ENCODE measurements at regions not wholly inside any gene's neighbourhood (a gene's known extent, or its start where the extent isn't known, plus 50 kb on each side); places are given as distances from the start of the nearest gene placed in this dataset.
"Not testable (repeated sequence)": the region's sequence is repeated elsewhere in the genome, so short reads cannot be mapped to it uniquely, and the experiment has no call there.

DNA sequence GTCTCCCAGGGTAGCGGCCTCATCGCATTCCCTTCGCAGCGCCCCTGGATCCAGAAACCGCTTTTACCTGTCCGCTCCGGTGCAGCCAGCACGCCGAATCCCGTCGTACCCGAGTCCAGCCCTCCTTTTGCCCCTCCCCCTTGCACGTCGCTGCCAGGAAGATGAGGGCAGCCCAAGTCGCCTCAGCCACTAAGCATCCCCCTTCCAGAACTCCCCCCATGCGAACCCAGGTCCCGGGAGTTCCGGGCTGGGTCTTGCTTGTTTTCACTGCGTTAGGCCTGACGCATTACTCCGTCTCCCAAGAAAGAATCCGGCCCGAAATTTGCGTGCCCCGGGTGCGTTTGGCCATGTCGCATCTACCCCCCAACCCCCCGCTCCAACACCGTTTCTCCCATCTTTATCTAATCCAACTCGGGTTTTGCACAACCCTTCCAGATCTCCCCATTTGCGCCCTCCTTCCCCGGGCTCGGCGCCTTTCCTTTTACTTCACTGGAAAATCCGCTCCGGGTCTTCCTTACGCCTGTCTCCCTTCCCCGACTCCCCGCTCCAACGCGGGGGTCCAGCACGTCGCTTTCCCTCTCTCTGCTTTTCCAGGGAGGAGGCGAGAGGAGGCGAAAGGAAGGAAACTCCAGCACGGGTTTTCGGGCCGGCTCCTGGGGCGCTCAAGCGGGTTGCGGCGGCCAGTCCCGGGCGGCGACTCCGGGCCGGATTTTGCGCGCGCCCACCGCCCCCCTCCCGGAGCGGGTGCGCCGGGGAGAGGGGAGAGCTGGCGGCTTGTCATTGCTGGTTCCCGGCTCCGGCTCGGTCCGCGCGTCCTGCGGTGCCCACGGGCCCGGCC, 116.0 kb downstream of the CRLF3 start (continued):
- TF ChIP-seq, protein P1, sequence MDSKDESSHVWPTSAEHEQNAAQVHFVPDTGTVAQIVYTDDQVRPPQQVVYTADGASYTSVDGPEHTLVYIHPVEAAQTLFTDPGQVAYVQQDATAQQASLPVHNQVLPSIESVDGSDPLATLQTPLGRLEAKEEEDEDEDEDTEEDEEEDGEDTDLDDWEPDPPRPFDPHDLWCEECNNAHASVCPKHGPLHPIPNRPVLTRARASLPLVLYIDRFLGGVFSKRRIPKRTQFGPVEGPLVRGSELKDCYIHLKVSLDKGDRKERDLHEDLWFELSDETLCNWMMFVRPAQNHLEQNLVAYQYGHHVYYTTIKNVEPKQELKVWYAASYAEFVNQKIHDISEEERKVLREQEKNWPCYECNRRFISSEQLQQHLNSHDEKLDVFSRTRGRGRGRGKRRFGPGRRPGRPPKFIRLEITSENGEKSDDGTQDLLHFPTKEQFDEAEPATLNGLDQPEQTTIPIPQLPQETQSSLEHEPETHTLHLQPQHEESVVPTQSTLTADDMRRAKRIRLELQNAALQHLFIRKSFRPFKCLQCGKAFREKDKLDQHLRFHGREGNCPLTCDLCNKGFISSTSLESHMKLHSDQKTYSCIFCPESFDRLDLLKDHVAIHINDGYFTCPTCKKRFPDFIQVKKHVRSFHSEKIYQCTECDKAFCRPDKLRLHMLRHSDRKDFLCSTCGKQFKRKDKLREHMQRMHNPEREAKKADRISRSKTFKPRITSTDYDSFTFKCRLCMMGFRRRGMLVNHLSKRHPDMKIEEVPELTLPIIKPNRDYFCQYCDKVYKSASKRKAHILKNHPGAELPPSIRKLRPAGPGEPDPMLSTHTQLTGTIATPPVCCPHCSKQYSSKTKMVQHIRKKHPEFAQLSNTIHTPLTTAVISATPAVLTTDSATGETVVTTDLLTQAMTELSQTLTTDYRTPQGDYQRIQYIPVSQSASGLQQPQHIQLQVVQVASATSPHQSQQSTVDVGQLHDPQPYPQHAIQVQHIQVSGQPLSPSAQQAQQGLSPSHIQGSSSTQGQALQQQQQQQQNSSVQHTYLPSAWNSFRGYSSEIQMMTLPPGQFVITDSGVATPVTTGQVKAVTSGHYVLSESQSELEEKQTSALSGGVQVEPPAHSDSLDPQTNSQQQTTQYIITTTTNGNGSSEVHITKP (IDR thresholded peaks at IDR 0.05; ENCODE audit: partially characterized antibody), result peak; percentile 77
- TF ChIP-seq DMBX1 (CRISPR knock-in tag; IDR thresholded peaks at IDR 0.05; ENCODE audit: borderline replicate concordance), result 0 out of 2 replicates have a peak, but pooled peaks have one; percentile 15
- TF ChIP-seq RBFOX2 (IDR thresholded peaks at IDR 0.05; ENCODE audit: low read depth, low read length), result peak; percentile 72
- peak; percentile 46 for TF ChIP-seq CREM (IDR thresholded peaks at IDR 0.05; ENCODE audit: low read depth)
- peak; percentile 91 to 96 for TF ChIP-seq MAZ (CRISPR knock-in tag; conservative IDR thresholded peaks at IDR 0.05 in 1 of 2, IDR thresholded peaks at IDR 0.05 in 1 of 2)
- TF ChIP-seq, protein P2, sequence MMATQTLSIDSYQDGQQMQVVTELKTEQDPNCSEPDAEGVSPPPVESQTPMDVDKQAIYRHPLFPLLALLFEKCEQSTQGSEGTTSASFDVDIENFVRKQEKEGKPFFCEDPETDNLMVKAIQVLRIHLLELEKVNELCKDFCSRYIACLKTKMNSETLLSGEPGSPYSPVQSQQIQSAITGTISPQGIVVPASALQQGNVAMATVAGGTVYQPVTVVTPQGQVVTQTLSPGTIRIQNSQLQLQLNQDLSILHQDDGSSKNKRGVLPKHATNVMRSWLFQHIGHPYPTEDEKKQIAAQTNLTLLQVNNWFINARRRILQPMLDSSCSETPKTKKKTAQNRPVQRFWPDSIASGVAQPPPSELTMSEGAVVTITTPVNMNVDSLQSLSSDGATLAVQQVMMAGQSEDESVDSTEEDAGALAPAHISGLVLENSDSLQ (IDR thresholded peaks at IDR 0.05), result peak; percentile 24; the same call in 1 of the 2 replicates
- TF ChIP-seq, protein P3, sequence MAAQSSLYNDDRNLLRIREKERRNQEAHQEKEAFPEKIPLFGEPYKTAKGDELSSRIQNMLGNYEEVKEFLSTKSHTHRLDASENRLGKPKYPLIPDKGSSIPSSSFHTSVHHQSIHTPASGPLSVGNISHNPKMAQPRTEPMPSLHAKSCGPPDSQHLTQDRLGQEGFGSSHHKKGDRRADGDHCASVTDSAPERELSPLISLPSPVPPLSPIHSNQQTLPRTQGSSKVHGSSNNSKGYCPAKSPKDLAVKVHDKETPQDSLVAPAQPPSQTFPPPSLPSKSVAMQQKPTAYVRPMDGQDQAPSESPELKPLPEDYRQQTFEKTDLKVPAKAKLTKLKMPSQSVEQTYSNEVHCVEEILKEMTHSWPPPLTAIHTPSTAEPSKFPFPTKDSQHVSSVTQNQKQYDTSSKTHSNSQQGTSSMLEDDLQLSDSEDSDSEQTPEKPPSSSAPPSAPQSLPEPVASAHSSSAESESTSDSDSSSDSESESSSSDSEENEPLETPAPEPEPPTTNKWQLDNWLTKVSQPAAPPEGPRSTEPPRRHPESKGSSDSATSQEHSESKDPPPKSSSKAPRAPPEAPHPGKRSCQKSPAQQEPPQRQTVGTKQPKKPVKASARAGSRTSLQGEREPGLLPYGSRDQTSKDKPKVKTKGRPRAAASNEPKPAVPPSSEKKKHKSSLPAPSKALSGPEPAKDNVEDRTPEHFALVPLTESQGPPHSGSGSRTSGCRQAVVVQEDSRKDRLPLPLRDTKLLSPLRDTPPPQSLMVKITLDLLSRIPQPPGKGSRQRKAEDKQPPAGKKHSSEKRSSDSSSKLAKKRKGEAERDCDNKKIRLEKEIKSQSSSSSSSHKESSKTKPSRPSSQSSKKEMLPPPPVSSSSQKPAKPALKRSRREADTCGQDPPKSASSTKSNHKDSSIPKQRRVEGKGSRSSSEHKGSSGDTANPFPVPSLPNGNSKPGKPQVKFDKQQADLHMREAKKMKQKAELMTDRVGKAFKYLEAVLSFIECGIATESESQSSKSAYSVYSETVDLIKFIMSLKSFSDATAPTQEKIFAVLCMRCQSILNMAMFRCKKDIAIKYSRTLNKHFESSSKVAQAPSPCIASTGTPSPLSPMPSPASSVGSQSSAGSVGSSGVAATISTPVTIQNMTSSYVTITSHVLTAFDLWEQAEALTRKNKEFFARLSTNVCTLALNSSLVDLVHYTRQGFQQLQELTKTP (IDR thresholded peaks at IDR 0.05; ENCODE audit: low read depth in 1 of 2, partially characterized antibody in 2 of 2), result peak in 1 of 2 experiments; percentile 71
- TF ChIP-seq SIN3A (IDR thresholded peaks at IDR 0.05; ENCODE audit: borderline replicate concordance in 2 of 2, control insufficient read depth in 1 of 2, low read depth in 2 of 2, low read length in 2 of 2), result peak in 1 of 2 experiments; percentile 33; a peak in 1 of 4 replicates
- TF ChIP-seq TOE1 (IDR thresholded peaks at IDR 0.05; ENCODE audit: borderline replicate concordance), result peak; percentile 94
- not testable (repeated sequence) for TF ChIP-seq TOE1 (CRISPR knock-in tag; IDR thresholded peaks at IDR 0.05; ENCODE audit: borderline replicate concordance, low read depth)
- TF ChIP-seq TAF1 (IDR thresholded peaks at IDR 0.05; ENCODE audit: control insufficient read depth, extremely low read depth, insufficient read depth, low read length, severe bottlenecking), result peak; percentile 66
- peak; percentile 65 for TF ChIP-seq HNRNPLL (IDR thresholded peaks at IDR 0.05; ENCODE audit: low read depth, low read length, poor library complexity, severe bottlenecking)
- peak; percentile 90 for TF ChIP-seq CXXC5 (CRISPR knock-in tag; IDR thresholded peaks at IDR 0.05)
- peak; percentile 36; the same call in 1 of the 2 replicates for TF ChIP-seq EP400 (IDR thresholded peaks at IDR 0.05)
- TF ChIP-seq POLR2B (IDR thresholded peaks at IDR 0.05; ENCODE audit: low read depth, partially characterized antibody), result peak; percentile 3
- peak; percentile 33 for TF ChIP-seq BRD9 (IDR thresholded peaks at IDR 0.05; ENCODE audit: low read depth, partially characterized antibody)
- TF ChIP-seq RCOR1 (IDR thresholded peaks at IDR 0.05; ENCODE audit: borderline replicate concordance in 1 of 2, low read depth in 2 of 2, low read length in 2 of 2), result peak in 1 of 2 experiments; percentile 27; a peak in 1 of 4 replicates
